GM10248 (cell line): ENCODE measurements at regions not wholly inside any gene's neighbourhood (a gene's known extent, or its start where the extent isn't known, plus 50 kb on each side); places are given as distances from the start of the nearest gene placed in this dataset.
A peak's percentile ranks its signal among the peaks of the same experiment; 100 is the strongest.

Source experiments
- CTCF ChIA-PET: fragments of 300-600 bp; sonication (Branson Sonifier 250); formaldehyde crosslinking; extraction: SDS; loops from one replicate; lab custom pipeline; 2021; ENCODE audit warnings: antibody characterized with exemption; lab: Yijun Ruan, JAX
- POLR2A ChIA-PET: fragments of 350-650 bp; sonication (Branson Sonifier 250); formaldehyde crosslinking; extraction: SDS; loops from one replicate; lab custom pipeline; 2020; ENCODE audit warnings: antibody characterized with exemption; lab: Yijun Ruan, JAX
- DNase-seq: peaks from one replicate; pipeline ENCODE4 v3.0.0; 2012; ENCODE audit errors: extremely low spot score
- CTCF ChIP-seq: IDR thresholded peaks from 2 replicates; pipeline ENCODE4 v1.5.1; 2012; ENCODE audit warnings: mild to moderate bottlenecking, low read depth; ENCODE audit errors: extremely low read depth, missing control alignments, control extremely low read depth

GRCh38 chr3:22122567-22122966 lies 371.6 kb upstream of the ZNF385D start:
- TF ChIP-seq CTCF, result no peak
- CTCF ChIA-PET, result interaction anchor here (1.1 to 1.7 kb wide), 4 partner anchors 9 to 31 kb away, joined by 3 to 5 read pairs (median 4); no protein-coding TSS in a partner anchor
- peak; percentile 24 for DNase-seq
- POLR2A ChIA-PET, result no interaction called here

DNA sequence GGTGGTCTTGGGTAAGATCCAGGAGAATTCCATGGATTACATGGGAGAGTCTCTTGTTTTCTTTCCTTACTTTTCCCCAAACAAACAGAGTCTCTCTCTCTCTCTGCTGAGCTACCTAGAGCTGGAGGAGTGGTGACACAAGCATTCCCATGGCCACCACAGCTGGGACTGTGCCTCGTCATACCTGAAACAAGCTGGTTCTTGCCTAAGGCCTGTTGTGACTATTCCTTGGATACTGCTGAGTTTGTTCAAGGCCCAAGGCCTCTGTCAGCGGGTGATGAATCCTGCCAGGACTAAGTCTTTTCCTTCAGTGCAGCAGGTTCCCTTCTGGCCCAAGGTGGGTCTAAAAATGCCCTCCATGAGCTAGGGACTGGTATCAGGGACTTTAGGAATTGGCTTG lies 378.1 kb upstream of the ZNF385D start:
- ChIA-PET POLR2A (no interaction called here), CTCF (interaction anchor here (0.8 kb wide), 1 partner anchor 11 kb away, joined by 3 read pairs; no protein-coding TSS in a partner anchor)
- DNase-seq, result no peak
- TF ChIP-seq CTCF, result no peak

GRCh38 chr3:22141769-22142168 lies 390.8 kb upstream of the ZNF385D start:
- DNase-seq, result no peak
- TF ChIP-seq CTCF, result no peak
- ChIA-PET POLR2A (no interaction called here), CTCF (interaction anchor here (0.7 to 2.3 kb wide), 4 partner anchors 10 to 321 kb away, joined by 3 to 8 read pairs (median 3); no protein-coding TSS in a partner anchor)

GRCh38 chr3:22147161-22147560 lies 396.2 kb upstream of the ZNF385D start:
- POLR2A ChIA-PET, result no interaction called here
- CTCF ChIA-PET, result no interaction called here
- DNase-seq, result no peak
- TF ChIP-seq CTCF, result no peak

DNA sequence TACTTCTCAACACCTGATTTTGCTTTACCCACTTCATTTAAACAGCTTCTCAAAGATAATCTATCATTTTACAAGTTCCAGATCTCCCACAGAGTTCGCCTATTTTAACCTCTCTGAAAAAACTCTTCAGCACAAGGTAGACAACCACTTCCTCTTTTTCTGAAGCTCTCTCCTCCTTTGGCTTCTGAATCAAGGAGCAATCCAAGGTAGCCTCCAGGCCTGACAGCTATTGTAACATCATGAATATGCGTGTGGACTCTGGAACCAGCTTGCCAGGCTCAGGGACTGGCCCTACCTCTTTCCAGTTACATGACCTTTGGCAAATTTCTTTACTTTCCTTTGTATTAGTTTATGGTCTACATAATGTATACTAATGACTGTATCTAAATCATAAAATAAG lies 405.9 kb upstream of the ZNF385D start:
- ChIA-PET POLR2A (no interaction called here), CTCF (interaction anchor here (1.3 kb wide), 1 partner anchor 15 kb away, joined by 3 read pairs; no protein-coding TSS in a partner anchor)
- DNase-seq, result no peak
- TF ChIP-seq CTCF, result no peak

DNA sequence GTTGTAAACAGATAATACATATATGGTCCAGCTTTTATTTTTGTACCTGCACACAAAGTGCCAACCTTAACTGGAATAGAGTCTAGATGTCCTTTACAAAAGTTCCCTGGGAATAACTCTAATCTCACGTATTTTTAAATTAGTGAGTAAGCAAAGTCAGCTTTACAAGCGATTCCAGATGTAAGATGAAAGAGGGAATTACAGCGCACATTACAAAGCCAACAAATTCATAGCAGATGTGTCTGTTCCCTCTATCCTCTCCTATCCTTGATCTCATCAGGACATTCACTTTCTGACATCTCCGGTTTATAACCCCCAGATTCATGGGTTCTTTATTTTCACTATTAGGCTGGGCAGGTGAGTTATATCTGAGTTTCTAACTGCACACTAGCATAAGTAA lies 406.8 kb upstream of the ZNF385D start:
- ChIA-PET CTCF (no interaction called here), POLR2A (no interaction called here)
- no peak for TF ChIP-seq CTCF
- no peak for DNase-seq
